Neural cell (in vitro differentiated cells): ENCODE measurements at regions not wholly inside any gene's neighbourhood (a gene's known extent, or its start where the extent isn't known, plus 50 kb on each side); places are given as distances from the start of the nearest gene placed in this dataset.

Experiments used
- EZH2 ChIP-seq: fragments of 200-600, 300-800 bp; shearing (Covaris generic), sonication (generic); IDR thresholded peaks from 2 replicates; pipeline ENCODE4 v1.6.1; 2014; ENCODE audit warnings: antibody characterized with exemption, low read length, borderline replicate concordance, mild to moderate bottlenecking; ENCODE audit not compliant: insufficient read depth, poor library complexity, severe bottlenecking
- TF ChIP-seq, protein P1 (sequence below): fragments of 450-650 bp; IDR thresholded peaks from 2 replicates; pipeline ENCODE4 v1.5.1; 2014; ENCODE audit warnings: antibody characterized with exemption, mild to moderate bottlenecking, moderate library complexity; ENCODE audit not compliant: poor library complexity, severe bottlenecking

DNA sequence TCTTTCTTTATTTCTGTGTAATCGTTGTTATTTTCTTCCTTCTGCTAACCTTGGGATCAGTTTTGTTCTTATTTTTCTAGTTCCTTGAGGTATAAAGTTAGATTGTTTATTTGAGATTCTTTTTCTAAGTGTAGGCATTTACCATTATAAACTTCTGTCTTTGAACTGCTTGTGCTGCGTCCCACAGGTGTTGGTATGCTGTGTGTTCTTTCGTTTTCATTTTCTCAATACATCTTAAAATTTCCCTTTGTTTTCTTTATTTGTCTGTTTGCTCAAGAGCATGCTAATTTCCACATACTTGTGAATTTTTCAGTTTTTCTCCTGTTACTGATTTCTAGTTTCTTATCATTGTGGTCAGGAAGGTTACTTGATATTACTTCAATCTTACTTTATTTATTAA lies 873.8 kb upstream of the GCFC2 start:
- TF ChIP-seq, protein P1, sequence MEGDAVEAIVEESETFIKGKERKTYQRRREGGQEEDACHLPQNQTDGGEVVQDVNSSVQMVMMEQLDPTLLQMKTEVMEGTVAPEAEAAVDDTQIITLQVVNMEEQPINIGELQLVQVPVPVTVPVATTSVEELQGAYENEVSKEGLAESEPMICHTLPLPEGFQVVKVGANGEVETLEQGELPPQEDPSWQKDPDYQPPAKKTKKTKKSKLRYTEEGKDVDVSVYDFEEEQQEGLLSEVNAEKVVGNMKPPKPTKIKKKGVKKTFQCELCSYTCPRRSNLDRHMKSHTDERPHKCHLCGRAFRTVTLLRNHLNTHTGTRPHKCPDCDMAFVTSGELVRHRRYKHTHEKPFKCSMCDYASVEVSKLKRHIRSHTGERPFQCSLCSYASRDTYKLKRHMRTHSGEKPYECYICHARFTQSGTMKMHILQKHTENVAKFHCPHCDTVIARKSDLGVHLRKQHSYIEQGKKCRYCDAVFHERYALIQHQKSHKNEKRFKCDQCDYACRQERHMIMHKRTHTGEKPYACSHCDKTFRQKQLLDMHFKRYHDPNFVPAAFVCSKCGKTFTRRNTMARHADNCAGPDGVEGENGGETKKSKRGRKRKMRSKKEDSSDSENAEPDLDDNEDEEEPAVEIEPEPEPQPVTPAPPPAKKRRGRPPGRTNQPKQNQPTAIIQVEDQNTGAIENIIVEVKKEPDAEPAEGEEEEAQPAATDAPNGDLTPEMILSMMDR: no peak
- TF ChIP-seq EZH2: no peak
